H9 (cell line): ENCODE measurements at regions not wholly inside any gene's neighbourhood (a gene's known extent, or its start where the extent isn't known, plus 50 kb on each side); places are given as distances from the start of the nearest gene placed in this dataset.

ENCODE experiments used
- DNase-seq: peaks from one replicate; pipeline ENCODE4 v3.0.0-alpha.2; 2017
- H2AFZ ChIP-seq: one replicate; pipeline ENCODE4 v1.6.1; 2013; ENCODE audit warnings: mild to moderate bottlenecking, low read length, control low read depth, moderate library complexity
- H2AK5ac ChIP-seq: 2 replicates; pipeline ENCODE4 v1.6.1; 2013; ENCODE audit warnings: low read length, control low read depth, mixed read lengths; ENCODE audit not compliant: insufficient read length
- H2BK120ac ChIP-seq: one replicate; pipeline ENCODE4 v1.6.1; 2013; ENCODE audit warnings: low read depth, mild to moderate bottlenecking, low read length, control low read depth, inconsistent platforms; ENCODE audit not compliant: poor library complexity, severe bottlenecking
- H2BK12ac ChIP-seq: 2 replicates; pipeline ENCODE4 v1.6.1; 2013; ENCODE audit warnings: low read length, control low read depth, mixed read lengths, low read depth; ENCODE audit not compliant: insufficient read length
- H2BK15ac ChIP-seq: 2 replicates; pipeline ENCODE4 v1.6.1; 2013; ENCODE audit warnings: low read depth, low read length, control low read depth
- H2BK20ac ChIP-seq: one replicate; pipeline ENCODE4 v1.6.1; 2013; ENCODE audit warnings: low read depth, mild to moderate bottlenecking, low read length, control low read depth, inconsistent platforms; ENCODE audit not compliant: poor library complexity, severe bottlenecking
- H2BK5ac ChIP-seq: 2 replicates; pipeline ENCODE4 v1.6.1; 2013; ENCODE audit warnings: low read length, control low read depth, mixed read lengths; ENCODE audit not compliant: insufficient read length
- H3K14ac ChIP-seq: 2 replicates; pipeline ENCODE4 v1.6.1; 2013; ENCODE audit warnings: low read length, control low read depth; ENCODE audit not compliant: insufficient read depth
- H3K18ac ChIP-seq: 2 replicates; pipeline ENCODE4 v1.6.1; 2013; ENCODE audit warnings: low read depth, mild to moderate bottlenecking, mixed read lengths, low read length, control low read depth; ENCODE audit not compliant: insufficient read length
- H3K23ac ChIP-seq: 2 replicates; pipeline ENCODE4 v1.6.1; 2013; ENCODE audit warnings: low read length, control low read depth, mixed read lengths, low read depth; ENCODE audit not compliant: insufficient read length
- H3K23me2 ChIP-seq: 2 replicates; pipeline ENCODE4 v1.6.1; 2013; ENCODE audit warnings: low read depth, mild to moderate bottlenecking, mixed read lengths, low read length, control low read depth; ENCODE audit not compliant: insufficient read length, poor library complexity, severe bottlenecking
- H3K27ac ChIP-seq: 2 replicates; pipeline ENCODE4 v1.5.1; 2013; ENCODE audit warnings: low read length, control low read depth, mixed read lengths, low read depth; ENCODE audit not compliant: insufficient read length
- H3K27me3 ChIP-seq: 2 replicates; pipeline ENCODE4 v1.6.1; 2013; ENCODE audit warnings: low read length, control low read depth, inconsistent platforms; ENCODE audit not compliant: insufficient read depth
- H3K4ac ChIP-seq: 2 replicates; pipeline ENCODE4 v1.6.1; 2013; ENCODE audit warnings: low read depth, mild to moderate bottlenecking, control low read depth, inconsistent platforms, low read length, moderate library complexity
- H3K4me1 ChIP-seq: 2 replicates; pipeline ENCODE4 v1.6.1; 2013; ENCODE audit warnings: low read length, control low read depth, inconsistent platforms; ENCODE audit not compliant: insufficient read depth
- H3K4me2 ChIP-seq: 2 replicates; pipeline ENCODE4 v1.6.1; 2013; ENCODE audit warnings: low read length, control low read depth, mixed read lengths; ENCODE audit not compliant: insufficient read length, insufficient read depth
- H3K56ac ChIP-seq: 2 replicates; pipeline ENCODE4 v1.6.1; 2013; ENCODE audit warnings: low read depth, mild to moderate bottlenecking, mixed read lengths, low read length, control low read depth; ENCODE audit not compliant: insufficient read length
- H3K79me1 ChIP-seq: 2 replicates; pipeline ENCODE4 v1.6.1; 2013; ENCODE audit warnings: low read depth, mild to moderate bottlenecking, moderate library complexity, low read length, control low read depth, inconsistent platforms; ENCODE audit not compliant: insufficient read depth, poor library complexity, severe bottlenecking
- H3K79me2 ChIP-seq: 2 replicates; pipeline ENCODE4 v1.6.1; 2013; ENCODE audit warnings: low read length, control low read depth, inconsistent platforms; ENCODE audit not compliant: insufficient read depth
- H3K9ac ChIP-seq: 2 replicates; pipeline ENCODE4 v1.6.1; 2013; ENCODE audit warnings: low read length, control low read depth, mixed read lengths; ENCODE audit not compliant: insufficient read length; ENCODE audit errors: extremely low read depth
- H3K9me3 ChIP-seq: one replicate; pipeline ENCODE4 v1.6.1; 2013; ENCODE audit warnings: low read depth, low read length, inconsistent platforms; ENCODE audit not compliant: control insufficient read depth
- H3T11ph ChIP-seq: one replicate; pipeline ENCODE4 v1.6.1; 2013; ENCODE audit warnings: mild to moderate bottlenecking, low read length, control low read depth, inconsistent platforms
- H4K20me1 ChIP-seq: one replicate; pipeline ENCODE4 v1.6.1; 2013; ENCODE audit not compliant: control insufficient read depth, insufficient read length, insufficient read depth
- H4K5ac ChIP-seq: 2 replicates; pipeline ENCODE4 v1.6.1; 2013; ENCODE audit warnings: low read depth, mild to moderate bottlenecking, mixed read lengths, low read length, control low read depth; ENCODE audit not compliant: insufficient read length
- H4K8ac ChIP-seq: replicated peaks from 2 replicates; pipeline ENCODE4 v1.6.1; 2013; ENCODE audit warnings: low read length, control low read depth, mixed read lengths, low read depth; ENCODE audit not compliant: insufficient read length
- H4K91ac ChIP-seq: 2 replicates; pipeline ENCODE4 v1.6.1; 2013; ENCODE audit warnings: low read depth, mild to moderate bottlenecking, moderate library complexity, mixed read lengths, low read length, control low read depth; ENCODE audit not compliant: insufficient read length
- H3K27ac Mint-ChIP-seq, 3 experiments: 2 replicates in 2 of 3; 3 replicates in 1 of 3; pipeline ENCODE4 v1.8.0; 2020 to 2021; ENCODE audit warnings: mixed read lengths in 3 of 3, mild to moderate bottlenecking in 1 of 3, moderate library complexity in 1 of 3
- H3K27me3 Mint-ChIP-seq: 2 replicates; pipeline ENCODE4 v1.8.0; 2021; ENCODE audit warnings: low read depth, mild to moderate bottlenecking, moderate library complexity, mixed read lengths
- H3K36me3 Mint-ChIP-seq, 3 experiments: 2 replicates in 2 of 3; 3 replicates in 1 of 3; pipeline ENCODE4 v1.8.0; 2020 to 2021; ENCODE audit warnings: low read depth in 3 of 3, mixed read lengths in 3 of 3; ENCODE audit not compliant: insufficient read depth in 1 of 3
- H3K4me1 Mint-ChIP-seq, 2 experiments: 2 replicates each; pipeline ENCODE4 v1.8.0; 2020; ENCODE audit warnings: mixed read lengths in 2 of 2
- H3K4me3 Mint-ChIP-seq, 2 experiments: 2 replicates in 1 of 2; 3 replicates in 1 of 2; pipeline ENCODE4 v1.8.0; 2020 to 2021; ENCODE audit warnings: mild to moderate bottlenecking in 2 of 2, mixed read lengths in 2 of 2, moderate library complexity in 1 of 2
- H3K9me3 Mint-ChIP-seq, 2 experiments: 2 replicates in 1 of 2; 3 replicates in 1 of 2; pipeline ENCODE4 v1.8.0; 2020; ENCODE audit warnings: mild to moderate bottlenecking in 2 of 2, mixed read lengths in 2 of 2, moderate library complexity in 1 of 2
- CTCF ChIP-seq: fragments of 200-600 bp; sonication (generic); conservative IDR thresholded peaks from 3 replicates; pipeline ENCODE4 v1.8.0; 2021; ENCODE audit warnings: antibody characterized with exemption, mild to moderate bottlenecking
- WGBS: extraction: QIAGEN DNeasy Blood & Tissue Kit; methylation state at CpG from one replicate; pipeline ENCODE4 v1.1.7; 2013; ENCODE audit warnings: missing lambda C conversion rate, low lambda C conversion rate, mixed read lengths; ENCODE audit not compliant: insufficient read length; ENCODE audit errors: extremely low coverage; 5-methylcytosine and 5-hydroxymethylcytosine counted together

GRCh38 chr12:74836567-74836966, 298.9 kb downstream of the ATXN7L3B start:
- Mint-ChIP-seq H3K9me3 (peaks cover 23 to 28% of the 10 kb centered on the region in 2 experiments; a peak in 4 of 5 replicates), H3K27ac (no peak overlapping the region), H3K36me3 (peaks cover 5 to 10% (median 7%) of the 10 kb centered on the region in 3 experiments; a peak in 5 of 7 replicates), H3K27me3 (no peaks in the 10 kb centered on the region), H3K4me1 (no peaks in the 10 kb centered on the region), H3K4me3 (no peak overlapping the region)
- no peaks in the 10 kb centered on the region for H3K79me1 ChIP-seq
- H3K9me3 ChIP-seq: peaks cover 7% of the 10 kb centered on the region
- H2BK5ac ChIP-seq: no peak overlapping the region
- no peaks in the 10 kb centered on the region for H3K79me2 ChIP-seq
- H2BK120ac ChIP-seq: no peak overlapping the region
- no CpG with 5 or more reads among the region's 2 CpGs for WGBS
- H3K18ac ChIP-seq: no peak overlapping the region
- no peak overlapping the region for H2BK15ac ChIP-seq
- H3K4me1 ChIP-seq: no peaks in the 10 kb centered on the region
- no peak overlapping the region for H3T11ph ChIP-seq
- H3K4ac ChIP-seq: no peak overlapping the region
- no peak overlapping the region for H3K23ac ChIP-seq
- H4K91ac ChIP-seq: no peak overlapping the region
- no peak overlapping the region for H4K5ac ChIP-seq
- TF ChIP-seq CTCF: no peak
- DNase-seq: no peak
- H4K20me1 ChIP-seq: no peaks in the 10 kb centered on the region
- no peak overlapping the region for H2AFZ ChIP-seq
- no peak overlapping the region for H2AK5ac ChIP-seq
- H3K27ac ChIP-seq: no peak overlapping the region
- no peaks in the 10 kb centered on the region for H3K27me3 ChIP-seq
- no peak overlapping the region for H3K9ac ChIP-seq
- no peak overlapping the region for H3K56ac ChIP-seq
- H3K23me2 ChIP-seq: no peaks in the 10 kb centered on the region
- H4K8ac ChIP-seq: no peak overlapping the region
- H3K14ac ChIP-seq: no peak overlapping the region
- no peak overlapping the region for H2BK12ac ChIP-seq
- no peak overlapping the region for H3K4me2 ChIP-seq
- H2BK20ac ChIP-seq: no peak overlapping the region
